ENCODE measurements at regions not wholly inside any gene's neighbourhood (a gene's known extent, or its start where the extent isn't known, plus 50 kb on each side); places are given as distances from the start of the nearest gene placed in this dataset.

DNA sequence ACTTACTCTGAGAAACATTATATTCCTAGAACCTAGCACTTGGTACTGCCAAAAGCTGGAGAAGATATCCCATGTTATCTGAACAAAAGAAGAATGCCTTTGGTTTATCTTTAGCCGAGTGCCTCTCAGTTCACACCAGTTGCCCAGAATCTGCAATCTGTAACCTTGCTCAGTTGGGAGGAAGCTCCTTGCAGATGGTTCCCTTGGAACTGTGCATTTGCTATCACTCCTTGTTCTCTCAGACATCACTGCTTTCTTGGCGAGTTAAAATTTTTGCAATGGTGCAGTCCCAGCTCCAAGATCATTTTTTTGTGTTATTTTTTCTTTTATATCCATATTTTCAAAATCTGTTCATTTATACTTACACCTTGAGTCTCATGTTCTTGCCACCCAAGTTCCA, 446.5 kb downstream of the KCNJ2 start:
- H3K4me3 ChIP-seq: no peak overlapping the region
- 45 to 68% (median 61%) methylated on average over 2 of the region's 2 CpGs for WGBS, 3 donors
- H3K4me1 ChIP-seq (ENCODE audit: insufficient read depth): no peaks in the 10 kb centered on the region
- TF ChIP-seq POLR2A (IDR thresholded peaks at IDR 0.05): no peak
- TF ChIP-seq, protein P1, sequence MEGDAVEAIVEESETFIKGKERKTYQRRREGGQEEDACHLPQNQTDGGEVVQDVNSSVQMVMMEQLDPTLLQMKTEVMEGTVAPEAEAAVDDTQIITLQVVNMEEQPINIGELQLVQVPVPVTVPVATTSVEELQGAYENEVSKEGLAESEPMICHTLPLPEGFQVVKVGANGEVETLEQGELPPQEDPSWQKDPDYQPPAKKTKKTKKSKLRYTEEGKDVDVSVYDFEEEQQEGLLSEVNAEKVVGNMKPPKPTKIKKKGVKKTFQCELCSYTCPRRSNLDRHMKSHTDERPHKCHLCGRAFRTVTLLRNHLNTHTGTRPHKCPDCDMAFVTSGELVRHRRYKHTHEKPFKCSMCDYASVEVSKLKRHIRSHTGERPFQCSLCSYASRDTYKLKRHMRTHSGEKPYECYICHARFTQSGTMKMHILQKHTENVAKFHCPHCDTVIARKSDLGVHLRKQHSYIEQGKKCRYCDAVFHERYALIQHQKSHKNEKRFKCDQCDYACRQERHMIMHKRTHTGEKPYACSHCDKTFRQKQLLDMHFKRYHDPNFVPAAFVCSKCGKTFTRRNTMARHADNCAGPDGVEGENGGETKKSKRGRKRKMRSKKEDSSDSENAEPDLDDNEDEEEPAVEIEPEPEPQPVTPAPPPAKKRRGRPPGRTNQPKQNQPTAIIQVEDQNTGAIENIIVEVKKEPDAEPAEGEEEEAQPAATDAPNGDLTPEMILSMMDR (IDR thresholded peaks at IDR 0.05): no peak
- TF ChIP-seq EP300 (IDR thresholded peaks at IDR 0.05): no peak
- no peaks in the 10 kb centered on the region for H3K27me3 ChIP-seq
- DNase-seq: no peak
- intact Hi-C loops (cut with DNase I): no loop called here
- no peak overlapping the region for H3K27ac ChIP-seq
- no peaks in the 10 kb centered on the region for H3K36me3 ChIP-seq
- no peaks in the 10 kb centered on the region for H3K9me3 ChIP-seq

DNA sequence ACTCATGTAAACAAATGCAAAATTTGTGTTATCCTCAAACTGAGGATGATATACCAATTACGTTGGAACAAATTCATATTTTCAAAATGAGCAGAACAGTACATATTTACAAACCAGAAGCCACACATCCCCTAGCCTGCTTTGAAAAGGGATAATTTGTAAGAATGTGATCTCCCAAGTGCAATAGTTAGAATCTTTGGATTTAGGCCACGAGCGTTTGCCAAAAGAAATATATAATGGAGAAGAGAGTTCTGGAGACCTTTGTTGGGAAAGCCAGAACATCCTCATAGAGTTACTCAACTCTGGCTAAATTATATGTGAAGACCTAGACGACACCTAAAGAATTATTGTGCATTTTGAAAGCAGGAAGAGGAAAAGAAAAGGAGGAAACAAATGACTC, 449.3 kb downstream of the KCNJ2 start:
- no peak overlapping the region for H3K4me3 ChIP-seq
- intact Hi-C loops (cut with DNase I): no loop called here
- H3K4me1 ChIP-seq (ENCODE audit: insufficient read depth): peaks cover 3% of the 10 kb centered on the region
- 54 to 66% (median 56%) methylated on average over 4 of the region's 4 CpGs for WGBS, 3 donors
- H3K9me3 ChIP-seq: no peaks in the 10 kb centered on the region
- no peak for DNase-seq
- H3K27me3 ChIP-seq: no peaks in the 10 kb centered on the region
- TF ChIP-seq POLR2A (IDR thresholded peaks at IDR 0.05): no peak
- no peak for TF ChIP-seq EP300 (IDR thresholded peaks at IDR 0.05)
- TF ChIP-seq, protein P1 (IDR thresholded peaks at IDR 0.05): no peak
- H3K36me3 ChIP-seq: no peaks in the 10 kb centered on the region
- no peak overlapping the region for H3K27ac ChIP-seq

DNA sequence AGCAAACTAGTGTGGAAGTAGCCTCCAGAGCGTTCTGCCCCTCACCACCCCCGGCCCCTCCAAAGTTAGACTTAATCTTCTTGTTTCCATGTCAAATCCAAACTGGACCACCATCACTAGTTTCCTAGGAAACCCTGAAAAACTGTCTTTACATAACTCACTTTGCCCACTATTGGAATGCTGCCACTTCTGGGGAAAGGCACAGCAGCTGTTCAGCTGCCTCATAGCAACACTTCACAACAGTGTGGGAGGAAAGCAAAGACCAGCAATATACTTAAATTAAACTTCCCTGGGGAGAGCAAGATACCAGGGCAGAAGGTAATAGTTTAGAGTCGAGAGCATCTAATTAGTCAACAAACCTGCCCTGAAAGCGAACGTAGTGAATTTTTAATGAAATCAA, 452.2 kb downstream of the KCNJ2 start:
- Histone ChIP-seq H3K4me1 (ENCODE audit: insufficient read depth) (peaks cover 3% of the 10 kb centered on the region), H3K9me3 (no peaks in the 10 kb centered on the region), H3K27ac (no peak overlapping the region), H3K36me3 (no peaks in the 10 kb centered on the region), H3K4me3 (no peak overlapping the region), H3K27me3 (no peaks in the 10 kb centered on the region)
- DNase-seq: no peak
- 8 to 23% (median 9%) methylated on average over 5 of the region's 5 CpGs for WGBS, 3 donors
- intact Hi-C loops (cut with DNase I): no loop called here
- TF ChIP-seq EP300 (IDR thresholded peaks at IDR 0.05) (no peak), POLR2A (IDR thresholded peaks at IDR 0.05) (no peak)
- TF ChIP-seq, protein P1 (IDR thresholded peaks at IDR 0.05): no peak

DNA sequence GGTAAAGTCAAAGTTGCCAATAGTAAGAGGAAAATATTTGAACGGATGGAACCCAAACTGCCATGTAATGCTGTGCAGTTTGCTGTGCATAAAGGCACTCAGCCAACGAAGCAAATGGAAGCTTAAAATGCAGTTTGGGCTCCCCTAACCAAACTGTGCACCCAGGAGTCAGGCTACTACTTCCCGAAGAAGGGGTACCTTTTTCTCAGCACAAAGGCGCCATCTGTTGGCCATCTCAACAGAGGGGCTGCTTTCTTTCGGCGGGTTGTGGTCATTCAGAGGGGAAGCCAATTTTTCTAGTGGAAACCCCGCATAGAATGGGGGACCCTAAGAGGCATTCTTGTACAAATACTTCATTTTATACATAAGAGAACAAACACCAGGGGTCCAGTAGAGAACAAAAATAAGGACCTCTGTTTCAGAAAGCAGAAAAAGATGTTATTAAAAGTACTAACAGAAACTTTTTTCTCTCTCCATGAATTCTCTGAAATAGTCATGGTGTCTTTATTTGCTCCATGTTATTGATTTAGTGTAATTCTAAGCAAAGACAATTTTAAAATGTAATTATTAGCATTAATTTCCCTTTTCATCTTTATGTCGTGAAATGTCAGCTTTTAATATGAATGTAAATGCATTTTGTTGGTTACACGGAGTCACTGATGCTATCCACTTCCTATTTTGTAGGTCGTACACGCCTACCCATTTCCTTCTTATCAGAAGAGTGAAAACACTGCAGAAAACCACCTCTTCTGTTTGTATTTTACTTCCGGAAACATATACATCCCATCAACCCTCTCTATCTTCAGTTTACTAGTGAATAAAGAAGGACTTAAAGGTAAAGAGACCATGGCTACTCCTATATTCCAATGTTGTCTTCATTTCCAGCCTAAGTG, 453.3 kb downstream of the KCNJ2 start:
- peak in 2 of 5 donors; percentile 17 to 18 for DNase-seq
- Histone ChIP-seq H3K4me1 (ENCODE audit: insufficient read depth) (peaks cover 3% of the 10 kb centered on the region), H3K27ac (no peak overlapping the region), H3K4me3 (no peak overlapping the region), H3K36me3 (no peaks in the 10 kb centered on the region), H3K9me3 (no peaks in the 10 kb centered on the region), H3K27me3 (no peaks in the 10 kb centered on the region)
- no peak for TF ChIP-seq EP300 (IDR thresholded peaks at IDR 0.05)
- TF ChIP-seq, protein P1 (IDR thresholded peaks at IDR 0.05): no peak
- TF ChIP-seq POLR2A (IDR thresholded peaks at IDR 0.05): no peak
- intact Hi-C loops (cut with DNase I): no loop called here
- 28 to 43% (median 39%) methylated on average over 12 of the region's 12 CpGs for WGBS, 3 donors

All from ovary (tissue), 7 donors.